ENCODE measurements at regions not wholly inside any gene's neighbourhood (a gene's known extent, or its start where the extent isn't known, plus 50 kb on each side); places are given as distances from the start of the nearest gene placed in this dataset.

DNA sequence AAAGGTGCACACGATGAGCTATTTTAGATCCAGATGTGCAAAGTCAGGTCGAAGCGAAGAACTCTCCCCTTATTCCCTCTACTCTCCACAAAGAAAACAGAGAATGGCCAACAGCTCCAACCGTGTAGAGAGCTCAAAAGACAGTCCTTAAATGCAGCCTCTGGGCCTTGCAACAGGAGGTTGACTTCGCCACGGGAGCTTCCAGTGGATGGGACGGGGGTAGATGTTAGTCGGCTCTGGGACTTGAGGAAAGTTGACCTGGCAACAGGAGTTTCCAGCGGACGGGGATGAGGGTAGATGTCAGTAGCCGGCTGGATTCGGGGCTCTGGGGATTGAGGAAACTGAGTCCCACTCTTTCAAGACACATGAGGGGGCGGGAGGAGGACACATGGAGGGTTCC, 450.4 kb downstream of the BRD1 start:
- Histone ChIP-seq H3K9me3 (replicated peaks in 1 of 3) (no peaks in the 10 kb centered on the region), H3K27ac (no peak overlapping the region), H3K36me3 (replicated peaks in 1 of 2) (no peaks in the 10 kb centered on the region), H3K4me1 (replicated peaks in 1 of 2) (no peaks in the 10 kb centered on the region), H3K4me3 (no peak overlapping the region), H3K27me3 (peaks cover 10% of the 10 kb centered on the region)
- TF ChIP-seq POLR2A (IDR thresholded peaks at IDR 0.05): no peak
- TF ChIP-seq, protein P1, sequence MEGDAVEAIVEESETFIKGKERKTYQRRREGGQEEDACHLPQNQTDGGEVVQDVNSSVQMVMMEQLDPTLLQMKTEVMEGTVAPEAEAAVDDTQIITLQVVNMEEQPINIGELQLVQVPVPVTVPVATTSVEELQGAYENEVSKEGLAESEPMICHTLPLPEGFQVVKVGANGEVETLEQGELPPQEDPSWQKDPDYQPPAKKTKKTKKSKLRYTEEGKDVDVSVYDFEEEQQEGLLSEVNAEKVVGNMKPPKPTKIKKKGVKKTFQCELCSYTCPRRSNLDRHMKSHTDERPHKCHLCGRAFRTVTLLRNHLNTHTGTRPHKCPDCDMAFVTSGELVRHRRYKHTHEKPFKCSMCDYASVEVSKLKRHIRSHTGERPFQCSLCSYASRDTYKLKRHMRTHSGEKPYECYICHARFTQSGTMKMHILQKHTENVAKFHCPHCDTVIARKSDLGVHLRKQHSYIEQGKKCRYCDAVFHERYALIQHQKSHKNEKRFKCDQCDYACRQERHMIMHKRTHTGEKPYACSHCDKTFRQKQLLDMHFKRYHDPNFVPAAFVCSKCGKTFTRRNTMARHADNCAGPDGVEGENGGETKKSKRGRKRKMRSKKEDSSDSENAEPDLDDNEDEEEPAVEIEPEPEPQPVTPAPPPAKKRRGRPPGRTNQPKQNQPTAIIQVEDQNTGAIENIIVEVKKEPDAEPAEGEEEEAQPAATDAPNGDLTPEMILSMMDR (IDR thresholded peaks at IDR 0.05): no peak
- DNase-seq: peak in 1 of 7 donors; percentile 5
- intact Hi-C loops (cut with DNase I): no loop called here
- 69 to 79% (median 76%) methylated on average over 10 to 13 of the region's 13 CpGs for WGBS, 4 donors

DNA sequence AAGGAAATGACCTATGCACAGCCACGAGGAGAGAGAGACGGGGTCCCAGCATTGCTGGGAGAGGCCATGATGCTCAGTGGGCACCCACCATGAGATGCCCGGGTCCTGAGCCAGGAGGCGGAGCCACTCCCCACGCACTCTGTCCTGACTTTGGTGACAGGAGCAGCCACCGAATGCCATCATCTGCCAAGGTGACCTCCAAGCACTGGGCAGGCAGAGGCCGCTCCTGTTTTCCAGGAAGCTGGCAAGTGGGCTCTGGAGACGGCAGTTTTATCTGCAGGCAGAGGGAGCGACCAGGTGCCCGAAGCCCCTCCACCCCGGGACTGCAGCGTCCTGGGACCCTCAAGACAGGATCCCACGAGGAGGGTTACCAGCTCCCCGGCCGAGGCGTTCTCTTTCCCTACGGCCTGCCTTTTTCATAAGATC, 453.9 kb downstream of the BRD1 start:
- intact Hi-C loops (cut with DNase I): no loop called here
- no peak for DNase-seq

DNA sequence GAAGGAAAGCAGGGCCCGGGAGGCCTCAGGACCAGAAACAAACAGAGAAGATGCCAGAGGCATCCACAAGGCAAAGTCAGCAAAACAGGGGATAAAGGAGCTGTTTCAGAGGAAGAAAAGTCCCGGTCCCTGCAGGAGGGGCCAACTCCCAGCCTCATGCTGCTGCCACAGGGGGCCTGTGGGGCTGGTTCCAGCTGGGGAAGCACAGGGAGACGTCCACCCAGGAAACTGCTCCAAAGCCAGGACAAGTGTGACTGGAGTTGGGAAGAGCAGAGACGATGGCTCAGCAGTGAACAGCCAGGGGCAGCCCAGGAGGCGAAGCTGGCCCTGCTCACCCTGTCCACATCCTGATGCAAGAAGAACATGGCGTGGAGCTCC, 454.4 kb downstream of the BRD1 start:
- DNase-seq: no peak
- H3K27ac ChIP-seq: no peak overlapping the region
- no peaks in the 10 kb centered on the region for H3K9me3 ChIP-seq (replicated peaks in 1 of 3)
- TF ChIP-seq POLR2A (IDR thresholded peaks at IDR 0.05): no peak
- TF ChIP-seq, protein P1 (IDR thresholded peaks at IDR 0.05): no peak
- peaks cover 10% of the 10 kb centered on the region for H3K27me3 ChIP-seq
- WGBS, 4 donors: 73 to 77% (median 75%) methylated on average over 6 of the region's 6 CpGs
- no peak overlapping the region for H3K4me3 ChIP-seq
- H3K36me3 ChIP-seq (replicated peaks in 1 of 2): no peaks in the 10 kb centered on the region
- no peaks in the 10 kb centered on the region for H3K4me1 ChIP-seq (replicated peaks in 1 of 2)
- intact Hi-C loops (cut with DNase I): no loop called here

More for the DNA sequence above, 453.9 kb downstream of the BRD1 start:
- Histone ChIP-seq H3K36me3 (replicated peaks in 1 of 2) (no peaks in the 10 kb centered on the region), H3K4me1 (replicated peaks in 1 of 2) (no peaks in the 10 kb centered on the region), H3K9me3 (replicated peaks in 1 of 3) (no peaks in the 10 kb centered on the region), H3K27me3 (peaks cover 8% of the 10 kb centered on the region), H3K27ac (no peak overlapping the region), H3K4me3 (no peak overlapping the region)
- 71 to 83% (median 77%) methylated on average over 8 to 17 of the region's 17 CpGs for WGBS, 4 donors
- TF ChIP-seq, protein P1 (IDR thresholded peaks at IDR 0.05): no peak
- TF ChIP-seq POLR2A (IDR thresholded peaks at IDR 0.05): no peak

DNA sequence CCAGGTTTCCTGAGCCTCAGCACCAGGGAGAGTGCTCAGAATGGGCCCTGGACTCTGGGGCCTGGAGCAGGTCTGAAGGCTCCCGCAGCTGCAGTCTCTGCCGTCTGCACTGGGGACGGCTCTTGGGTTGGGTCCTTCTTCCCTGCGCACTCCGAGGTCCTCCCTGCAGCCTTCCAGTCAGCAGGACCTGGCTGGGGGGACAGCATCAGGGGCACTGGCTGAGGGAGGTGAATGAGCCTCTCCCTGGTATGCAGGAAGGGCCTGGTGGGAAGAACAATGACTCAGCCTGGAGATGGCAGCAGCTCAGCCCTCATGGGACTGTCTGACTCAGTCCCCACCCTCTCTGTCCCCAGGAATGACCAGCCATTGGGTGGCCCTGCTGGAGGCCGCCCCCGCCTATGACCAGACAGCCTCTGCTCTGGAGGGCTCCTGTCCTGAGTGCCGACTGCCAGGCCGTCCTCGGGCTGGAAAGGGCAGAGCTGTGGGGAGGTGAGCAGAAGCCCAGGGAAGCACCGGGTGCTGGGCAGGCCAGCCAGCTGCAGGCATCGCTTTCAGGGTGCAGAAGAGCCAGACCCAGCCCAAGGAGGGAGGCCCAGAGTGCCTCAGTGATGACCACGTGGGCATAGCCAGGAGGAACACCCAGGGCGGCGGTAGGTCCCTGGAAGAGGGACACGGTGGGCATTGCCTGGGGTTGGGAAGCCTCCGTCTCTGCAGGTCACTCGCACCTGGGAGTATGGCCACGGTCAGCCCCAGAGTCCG, 455.0 kb downstream of the BRD1 start:
- WGBS, 4 donors: 54 to 65% (median 60%) methylated on average over 7 to 20 of the region's 20 CpGs
- H3K27me3 ChIP-seq: peaks cover 10% of the 10 kb centered on the region
- TF ChIP-seq, protein P1 (IDR thresholded peaks at IDR 0.05): no peak
- no peak for TF ChIP-seq POLR2A (IDR thresholded peaks at IDR 0.05)
- H3K36me3 ChIP-seq (replicated peaks in 1 of 2): no peaks in the 10 kb centered on the region
- DNase-seq: peak in 3 of 7 donors; percentile 13 to 41 (median 20)
- H3K27ac ChIP-seq: no peak overlapping the region
- intact Hi-C loops (cut with DNase I): no loop called here
- no peak overlapping the region for H3K4me3 ChIP-seq
- H3K9me3 ChIP-seq (replicated peaks in 1 of 3): no peaks in the 10 kb centered on the region
- H3K4me1 ChIP-seq (replicated peaks in 1 of 2): no peaks in the 10 kb centered on the region

Data from adrenal gland (tissue), 9 donors.